AG04449 (cell line): ENCODE measurements at regions not wholly inside any gene's neighbourhood (a gene's known extent, or its start where the extent isn't known, plus 50 kb on each side); places are given as distances from the start of the nearest gene placed in this dataset.
A peak's percentile ranks its signal among the peaks of the same experiment; 100 is the strongest.

Source experiments
- CTCF ChIA-PET: fragments of 350-600 bp; formaldehyde crosslinking; extraction: SDS; loops from one replicate; lab custom pipeline; 2021; ENCODE audit warnings: antibody characterized with exemption; lab: Yijun Ruan, JAX
- POLR2A ChIA-PET: fragments of 400-600, 350-600 bp; formaldehyde crosslinking; extraction: SDS; loops from one replicate; lab custom pipeline; 2020; ENCODE audit warnings: antibody characterized with exemption, inconsistent platforms; lab: Yijun Ruan, JAX
- DNase-seq: peaks from one replicate; pipeline ENCODE4 v3.0.0-alpha.2; 2010; ENCODE audit warnings: low read depth, low spot score
- H3K4me3 ChIP-seq: 2 replicates; pipeline ENCODE4 v1.5.1; 2011; ENCODE audit warnings: low read depth, mild to moderate bottlenecking, control low read depth, low read length
- CTCF ChIP-seq: IDR thresholded peaks from one replicate; pipeline ENCODE4 v1.5.1; 2011; ENCODE audit warnings: mild to moderate bottlenecking, moderate library complexity, low read length, control low read depth, inconsistent platforms; ENCODE audit not compliant: insufficient read depth; ENCODE audit errors: missing control alignments

GRCh38 chr5:34570721-34571676 lies 85.1 kb upstream of the RAI14 start:
- DNase-seq: peak; percentile 33
- ChIA-PET POLR2A (interaction anchor here (0.6 to 1.9 kb wide), 6 partner anchors 12 to 344 kb away, joined by 3 to 6 read pairs (median 4); partner anchors contain the start of gene RAD1), CTCF (interaction anchor here (0.9 to 1.2 kb wide), 3 partner anchors 14 to 85 kb away, joined by 3 to 4 read pairs (median 3); no protein-coding TSS in a partner anchor)
- H3K4me3 ChIP-seq: peak overlapping the region; percentile 3; the same call in 1 of the 2 replicates
- no peak for TF ChIP-seq CTCF

- H3K4me3 ChIP-seq: no peak overlapping the region
- no peak for TF ChIP-seq CTCF
- CTCF ChIA-PET: interaction anchor here (1.2 kb wide), 1 partner anchor 13 kb away, joined by 4 read pairs; no protein-coding TSS in a partner anchor
- POLR2A ChIA-PET: interaction anchor here (1.2 to 1.9 kb wide), 3 partner anchors 14 to 37 kb away, joined by 3 to 6 read pairs (median 4); no protein-coding TSS in a partner anchor
- DNase-seq: peak; percentile 51
Measured at GRCh38 chr5:34571677-34572041, 84.5 kb upstream of the RAI14 start.

GRCh38 chr5:34574936-34575467 lies 81.1 kb upstream of the RAI14 start:
- POLR2A ChIA-PET: no interaction called here
- CTCF ChIA-PET: interaction anchor here (1.3 to 1.4 kb wide), 3 partner anchors 10 to 51 kb away, joined by 3 to 7 read pairs (median 3); no protein-coding TSS in a partner anchor
- no peak overlapping the region for H3K4me3 ChIP-seq
- no peak for TF ChIP-seq CTCF
- DNase-seq: no peak

- H3K4me3 ChIP-seq: no peak overlapping the region
- peak; percentile 36 for DNase-seq
- no peak for TF ChIP-seq CTCF
- ChIA-PET POLR2A (no interaction called here), CTCF (interaction anchor here (0.7 to 2.2 kb wide), 3 partner anchors 9 to 78 kb away, joined by 3 to 13 read pairs (median 4); no protein-coding TSS in a partner anchor)
Measured at GRCh38 chr5:34576891-34577666, 79.0 kb upstream of the RAI14 start.

GRCh38 chr5:34578962-34579361 lies 77.2 kb upstream of the RAI14 start:
- ChIA-PET POLR2A (no interaction called here), CTCF (no interaction called here)
- no peak overlapping the region for H3K4me3 ChIP-seq
- TF ChIP-seq CTCF: no peak
- DNase-seq: no peak
